ENCODE measurements at regions not wholly inside any gene's neighbourhood (a gene's known extent, or its start where the extent isn't known, plus 50 kb on each side); places are given as distances from the start of the nearest gene placed in this dataset.

DNA sequence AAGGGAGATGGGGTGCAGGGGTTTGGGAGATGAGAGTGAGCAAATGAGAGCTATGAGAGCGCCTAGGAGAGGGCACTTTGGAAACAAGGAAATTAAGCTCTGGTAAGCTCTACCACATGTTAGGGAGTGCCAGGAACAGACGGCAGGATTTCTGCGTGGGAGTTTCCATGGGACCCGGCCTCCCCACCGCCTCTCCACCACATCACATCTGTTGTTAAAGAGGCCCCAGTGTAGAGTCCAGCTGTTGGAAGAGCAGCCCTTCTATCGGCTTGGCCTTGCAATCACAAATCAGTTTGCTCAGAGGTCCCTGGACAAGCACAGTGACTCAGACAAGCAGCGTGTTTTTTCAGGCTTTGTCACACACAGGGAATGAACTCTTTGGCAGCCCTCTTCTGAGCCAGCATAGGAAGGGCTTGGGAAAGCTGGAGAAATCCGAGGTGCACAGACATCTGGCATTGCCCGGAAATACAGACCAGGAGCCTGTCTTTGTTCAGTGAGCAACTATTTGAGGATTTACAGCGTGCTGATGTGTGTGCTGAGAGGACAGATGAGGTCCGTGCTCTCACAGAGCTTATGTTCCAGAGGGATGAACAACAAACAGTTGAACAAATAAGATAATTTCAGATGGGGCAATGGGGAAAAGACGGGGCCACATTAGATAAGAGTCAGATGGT is 370.6 kb upstream of the PROK2 start:
- Histone ChIP-seq H3K9me2 (replicated peaks; ENCODE audit: insufficient read depth, low read length) (no peaks in the 10 kb centered on the region), H3K4me2 (ENCODE audit: low read depth, low read length, poor library complexity, severe bottlenecking) (no peak overlapping the region), H3K9ac (ENCODE audit: low read length) (no peak overlapping the region), H2AFZ (ENCODE audit: low read depth, low read length, severe bottlenecking) (no peak overlapping the region), H3K27ac (ENCODE audit: low read depth, low read length) (no peak overlapping the region), H3F3A (ENCODE audit: insufficient read depth) (no peaks in the 10 kb centered on the region), H4K20me1 (ENCODE audit: low read depth, low read length) (no peaks in the 10 kb centered on the region), H3K79me2 (ENCODE audit: insufficient read depth, low read length) (no peaks in the 10 kb centered on the region), H3K9me3 (ENCODE audit: insufficient read depth, low read length) (no peaks in the 10 kb centered on the region), H3K36me3 (ENCODE audit: low read length) (no peaks in the 10 kb centered on the region), H3K4me3 (ENCODE audit: insufficient read depth, low read length, poor library complexity, severe bottlenecking) (no peak overlapping the region), H3K27me3 (ENCODE audit: low read length) (no peaks in the 10 kb centered on the region)
- TF ChIP-seq EZH2phosphoT487 (conservative IDR thresholded peaks at IDR 0.05; ENCODE audit: low read length): no peak
- TF ChIP-seq, protein P1, sequence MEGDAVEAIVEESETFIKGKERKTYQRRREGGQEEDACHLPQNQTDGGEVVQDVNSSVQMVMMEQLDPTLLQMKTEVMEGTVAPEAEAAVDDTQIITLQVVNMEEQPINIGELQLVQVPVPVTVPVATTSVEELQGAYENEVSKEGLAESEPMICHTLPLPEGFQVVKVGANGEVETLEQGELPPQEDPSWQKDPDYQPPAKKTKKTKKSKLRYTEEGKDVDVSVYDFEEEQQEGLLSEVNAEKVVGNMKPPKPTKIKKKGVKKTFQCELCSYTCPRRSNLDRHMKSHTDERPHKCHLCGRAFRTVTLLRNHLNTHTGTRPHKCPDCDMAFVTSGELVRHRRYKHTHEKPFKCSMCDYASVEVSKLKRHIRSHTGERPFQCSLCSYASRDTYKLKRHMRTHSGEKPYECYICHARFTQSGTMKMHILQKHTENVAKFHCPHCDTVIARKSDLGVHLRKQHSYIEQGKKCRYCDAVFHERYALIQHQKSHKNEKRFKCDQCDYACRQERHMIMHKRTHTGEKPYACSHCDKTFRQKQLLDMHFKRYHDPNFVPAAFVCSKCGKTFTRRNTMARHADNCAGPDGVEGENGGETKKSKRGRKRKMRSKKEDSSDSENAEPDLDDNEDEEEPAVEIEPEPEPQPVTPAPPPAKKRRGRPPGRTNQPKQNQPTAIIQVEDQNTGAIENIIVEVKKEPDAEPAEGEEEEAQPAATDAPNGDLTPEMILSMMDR (IDR thresholded peaks at IDR 0.05; ENCODE audit: insufficient read depth, low read length, poor library complexity, severe bottlenecking): no peak

DNA sequence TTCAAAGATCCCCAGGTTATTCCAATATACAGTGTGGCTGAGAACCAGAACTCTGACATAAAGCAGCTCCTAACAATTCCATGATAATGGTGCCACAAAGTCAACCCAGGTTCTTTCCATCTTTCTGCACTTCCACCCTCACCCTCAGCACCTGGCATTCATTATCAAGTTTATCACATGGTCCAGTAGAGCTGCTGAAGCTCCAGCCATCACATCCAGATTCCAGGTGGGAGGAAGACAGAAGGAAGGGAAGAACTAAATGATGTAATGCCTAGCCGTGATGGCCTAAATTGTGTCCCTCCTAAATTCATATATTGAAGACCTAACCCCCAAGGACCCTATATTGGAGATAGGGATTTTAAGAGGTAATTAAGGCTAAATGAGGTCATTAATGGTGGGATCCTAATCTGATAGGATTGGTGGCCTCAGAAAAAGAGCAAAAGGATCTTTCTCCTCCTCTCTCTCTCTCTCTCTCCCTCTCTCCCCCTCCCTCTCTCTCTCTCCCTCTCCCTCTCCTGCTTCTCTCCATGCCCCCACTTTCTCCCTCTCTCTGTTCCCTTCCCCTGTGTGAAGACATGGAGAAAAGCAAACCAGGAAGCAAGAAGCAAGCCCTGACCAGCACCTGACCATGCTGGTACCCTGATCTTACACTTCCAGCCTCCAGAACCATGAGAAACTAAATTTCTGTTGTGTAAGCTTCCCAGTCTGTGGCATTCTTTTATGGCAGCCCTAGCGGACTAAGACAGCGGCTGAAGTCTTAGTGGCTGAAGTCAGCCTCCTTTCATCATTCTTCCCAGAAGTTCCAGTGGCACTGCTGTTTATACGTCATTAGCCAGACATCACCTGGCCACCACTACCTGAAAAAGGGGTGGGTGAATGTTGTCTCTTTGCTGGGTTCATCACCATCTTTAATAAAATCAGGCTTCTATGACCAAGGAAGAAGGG is 369.7 kb upstream of the PROK2 start:
- no peak overlapping the region for H3K4me2 ChIP-seq (ENCODE audit: low read depth, low read length, poor library complexity, severe bottlenecking)
- no peak overlapping the region for H3K27ac ChIP-seq (ENCODE audit: low read depth, low read length)
- H4K20me1 ChIP-seq (ENCODE audit: low read depth, low read length): no peaks in the 10 kb centered on the region
- TF ChIP-seq EZH2phosphoT487 (conservative IDR thresholded peaks at IDR 0.05; ENCODE audit: low read length): no peak
- TF ChIP-seq, protein P1 (IDR thresholded peaks at IDR 0.05; ENCODE audit: insufficient read depth, low read length, poor library complexity, severe bottlenecking): no peak
- no peaks in the 10 kb centered on the region for H3K9me3 ChIP-seq (ENCODE audit: insufficient read depth, low read length)
- H3K9me2 ChIP-seq (replicated peaks; ENCODE audit: insufficient read depth, low read length): no peaks in the 10 kb centered on the region
- no peaks in the 10 kb centered on the region for H3K27me3 ChIP-seq (ENCODE audit: low read length)
- H3F3A ChIP-seq (ENCODE audit: insufficient read depth): no peaks in the 10 kb centered on the region
- no peak overlapping the region for H2AFZ ChIP-seq (ENCODE audit: low read depth, low read length, severe bottlenecking)
- H3K36me3 ChIP-seq (ENCODE audit: low read length): no peaks in the 10 kb centered on the region
- no peaks in the 10 kb centered on the region for H3K79me2 ChIP-seq (ENCODE audit: insufficient read depth, low read length)
- H3K4me3 ChIP-seq (ENCODE audit: insufficient read depth, low read length, poor library complexity, severe bottlenecking): no peak overlapping the region
- no peak overlapping the region for H3K9ac ChIP-seq (ENCODE audit: low read length)

DNA sequence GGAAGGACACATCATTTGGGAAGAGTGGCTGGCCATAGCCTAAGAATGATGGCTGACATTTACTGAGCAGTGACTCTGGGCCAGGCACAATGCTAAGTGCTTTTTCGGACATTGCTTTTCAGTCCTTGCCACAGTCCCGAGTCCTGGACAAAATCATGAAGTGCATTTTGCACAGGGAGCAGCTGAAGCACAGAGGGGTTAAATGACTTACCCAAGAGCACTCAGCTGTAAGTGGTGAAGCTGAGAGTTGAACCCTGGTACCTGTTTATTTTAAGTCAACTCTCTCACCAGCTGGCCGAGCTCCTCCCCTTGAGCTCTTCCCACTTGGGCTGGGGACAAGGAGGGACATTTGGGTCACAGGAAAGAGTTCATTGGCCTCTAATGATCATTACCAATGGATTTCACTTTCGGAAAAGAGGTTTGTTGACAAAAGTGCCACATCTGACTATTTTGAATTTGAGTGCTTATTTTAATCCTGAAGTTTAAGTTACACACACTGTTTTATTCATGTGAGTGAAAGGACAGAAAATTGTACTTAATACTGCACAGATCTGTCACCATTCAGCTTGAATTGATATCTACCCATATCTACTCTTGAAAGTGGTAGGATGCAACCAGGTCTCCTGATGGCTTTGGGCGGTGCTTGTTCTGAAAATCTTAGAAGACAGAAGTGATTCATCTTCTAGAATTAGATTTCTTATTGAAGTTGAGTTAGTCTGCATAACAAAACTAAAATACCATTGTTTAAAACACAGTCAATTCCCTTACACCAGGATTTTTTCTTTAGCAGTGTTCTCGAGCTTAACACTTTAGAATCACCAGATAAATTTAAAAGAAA is 368.7 kb upstream of the PROK2 start:
- H3K79me2 ChIP-seq (ENCODE audit: insufficient read depth, low read length): no peaks in the 10 kb centered on the region
- H2AFZ ChIP-seq (ENCODE audit: low read depth, low read length, severe bottlenecking): no peak overlapping the region
- no peaks in the 10 kb centered on the region for H3K36me3 ChIP-seq (ENCODE audit: low read length)
- TF ChIP-seq, protein P1 (IDR thresholded peaks at IDR 0.05; ENCODE audit: insufficient read depth, low read length, poor library complexity, severe bottlenecking): no peak
- no peak for TF ChIP-seq EZH2phosphoT487 (conservative IDR thresholded peaks at IDR 0.05; ENCODE audit: low read length)
- no peaks in the 10 kb centered on the region for H3F3A ChIP-seq (ENCODE audit: insufficient read depth)
- H3K4me2 ChIP-seq (ENCODE audit: low read depth, low read length, poor library complexity, severe bottlenecking): no peak overlapping the region
- no peak overlapping the region for H3K4me3 ChIP-seq (ENCODE audit: insufficient read depth, low read length, poor library complexity, severe bottlenecking)
- no peaks in the 10 kb centered on the region for H3K9me2 ChIP-seq (replicated peaks; ENCODE audit: insufficient read depth, low read length)
- no peaks in the 10 kb centered on the region for H3K9me3 ChIP-seq (ENCODE audit: insufficient read depth, low read length)
- no peaks in the 10 kb centered on the region for H3K27me3 ChIP-seq (ENCODE audit: low read length)
- H4K20me1 ChIP-seq (ENCODE audit: low read depth, low read length): no peaks in the 10 kb centered on the region
- no peak overlapping the region for H3K27ac ChIP-seq (ENCODE audit: low read depth, low read length)
- H3K9ac ChIP-seq (ENCODE audit: low read length): no peak overlapping the region

All from SU-DHL-6 (cell line).